ENCODE measurements at regions not wholly inside any gene's neighbourhood (a gene's known extent, or its start where the extent isn't known, plus 50 kb on each side); places are given as distances from the start of the nearest gene placed in this dataset.

GRCh38 chr3:102099913-102100312 lies 250.6 kb downstream of the NFKBIZ start:
- TF ChIP-seq CTCF (IDR thresholded peaks at IDR 0.05; ENCODE audit: low read depth, low read length) (no peak), EZH2phosphoT487 (IDR thresholded peaks at IDR 0.05; ENCODE audit: low read depth) (no peak)
